Body of pancreas (tissue), 4 donors: ENCODE measurements at regions not wholly inside any gene's neighbourhood (a gene's known extent, or its start where the extent isn't known, plus 50 kb on each side); places are given as distances from the start of the nearest gene placed in this dataset.

Experiments used
- POLR2A ChIP-seq, 3 donors: fragments of 450-650 bp; IDR thresholded peaks; one replicate each; pipeline ENCODE4 v1.6.1; 2016; ENCODE audit warnings: antibody characterized with exemption in 3 of 3, mild to moderate bottlenecking in 2 of 3
- TF ChIP-seq, protein P1 (sequence below), 7 experiments: fragments of 450-650 bp in 4 of 7; fragments of 200-600 bp in 3 of 7; sonication (generic) in 3 of 7; IDR thresholded peaks; one replicate each; pipeline ENCODE4 v1.5.1; 2016 to 2019; ENCODE audit warnings: antibody characterized with exemption in 7 of 7

DNA sequence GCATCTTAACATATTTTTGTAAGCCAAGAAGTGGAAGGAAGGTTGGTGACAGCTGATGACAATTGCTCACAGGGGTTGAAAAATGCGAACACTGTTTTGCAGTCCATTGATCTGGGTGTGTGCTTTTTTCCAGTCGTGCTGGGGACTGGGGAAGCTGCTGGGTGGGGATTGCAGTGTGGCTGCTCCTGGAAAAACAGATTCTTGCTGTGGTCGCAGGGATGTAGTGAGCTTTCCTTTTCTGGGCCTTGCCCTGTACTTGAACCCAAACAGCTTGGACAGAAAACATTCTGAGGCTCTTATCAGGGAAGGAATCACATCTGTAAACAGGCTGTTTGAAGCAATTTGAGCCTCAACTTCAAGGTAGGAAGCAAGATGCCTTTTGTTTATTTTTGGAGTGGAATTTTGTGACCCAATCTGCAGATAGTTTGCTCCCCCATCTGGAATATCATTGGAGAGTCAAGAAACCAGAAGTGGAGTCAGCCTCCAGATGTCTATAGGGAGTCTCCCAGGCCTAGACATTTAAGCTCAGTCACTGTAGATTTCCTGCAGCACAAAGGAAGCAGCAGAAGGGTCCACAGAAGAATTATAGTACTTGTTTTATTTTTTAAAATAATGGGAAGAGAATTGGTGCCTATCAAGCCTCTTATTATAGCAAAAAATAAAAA, 279.2 kb upstream of the FERMT1 start:
- TF ChIP-seq, protein P1, sequence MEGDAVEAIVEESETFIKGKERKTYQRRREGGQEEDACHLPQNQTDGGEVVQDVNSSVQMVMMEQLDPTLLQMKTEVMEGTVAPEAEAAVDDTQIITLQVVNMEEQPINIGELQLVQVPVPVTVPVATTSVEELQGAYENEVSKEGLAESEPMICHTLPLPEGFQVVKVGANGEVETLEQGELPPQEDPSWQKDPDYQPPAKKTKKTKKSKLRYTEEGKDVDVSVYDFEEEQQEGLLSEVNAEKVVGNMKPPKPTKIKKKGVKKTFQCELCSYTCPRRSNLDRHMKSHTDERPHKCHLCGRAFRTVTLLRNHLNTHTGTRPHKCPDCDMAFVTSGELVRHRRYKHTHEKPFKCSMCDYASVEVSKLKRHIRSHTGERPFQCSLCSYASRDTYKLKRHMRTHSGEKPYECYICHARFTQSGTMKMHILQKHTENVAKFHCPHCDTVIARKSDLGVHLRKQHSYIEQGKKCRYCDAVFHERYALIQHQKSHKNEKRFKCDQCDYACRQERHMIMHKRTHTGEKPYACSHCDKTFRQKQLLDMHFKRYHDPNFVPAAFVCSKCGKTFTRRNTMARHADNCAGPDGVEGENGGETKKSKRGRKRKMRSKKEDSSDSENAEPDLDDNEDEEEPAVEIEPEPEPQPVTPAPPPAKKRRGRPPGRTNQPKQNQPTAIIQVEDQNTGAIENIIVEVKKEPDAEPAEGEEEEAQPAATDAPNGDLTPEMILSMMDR (IDR thresholded peaks at IDR 0.05): no peak
- TF ChIP-seq POLR2A (IDR thresholded peaks at IDR 0.05): no peak
